HUES48 (cell line): ENCODE measurements at regions not wholly inside any gene's neighbourhood (a gene's known extent, or its start where the extent isn't known, plus 50 kb on each side); places are given as distances from the start of the nearest gene placed in this dataset.

ENCODE experiments used
- H3K27ac ChIP-seq: one replicate; pipeline ENCODE4 v1.7.0; 2013; ENCODE audit warnings: low read depth, low read length, inconsistent platforms
- H3K27me3 ChIP-seq: 2 replicates; pipeline ENCODE4 v1.6.1; 2013; ENCODE audit warnings: mild to moderate bottlenecking, low read length; ENCODE audit not compliant: control insufficient read depth, insufficient read depth
- H3K36me3 ChIP-seq: 2 replicates; pipeline ENCODE4 v1.6.1; 2013; ENCODE audit warnings: low read length; ENCODE audit not compliant: control insufficient read depth, insufficient read depth
- H3K4me1 ChIP-seq: 2 replicates; pipeline ENCODE4 v1.6.1; 2013; ENCODE audit warnings: mild to moderate bottlenecking, low read length; ENCODE audit not compliant: control insufficient read depth, insufficient read depth
- H3K4me3 ChIP-seq: 2 replicates; pipeline ENCODE4 v1.5.1; 2013; ENCODE audit warnings: mild to moderate bottlenecking, low read depth, low read length
- H3K9ac ChIP-seq: 2 replicates; pipeline ENCODE4 v1.6.1; 2013; ENCODE audit warnings: mild to moderate bottlenecking, low read depth, low read length, moderate library complexity
- H3K9me3 ChIP-seq: 2 replicates; pipeline ENCODE4 v1.6.1; 2013; ENCODE audit warnings: low read length; ENCODE audit not compliant: control insufficient read depth, insufficient read depth

DNA sequence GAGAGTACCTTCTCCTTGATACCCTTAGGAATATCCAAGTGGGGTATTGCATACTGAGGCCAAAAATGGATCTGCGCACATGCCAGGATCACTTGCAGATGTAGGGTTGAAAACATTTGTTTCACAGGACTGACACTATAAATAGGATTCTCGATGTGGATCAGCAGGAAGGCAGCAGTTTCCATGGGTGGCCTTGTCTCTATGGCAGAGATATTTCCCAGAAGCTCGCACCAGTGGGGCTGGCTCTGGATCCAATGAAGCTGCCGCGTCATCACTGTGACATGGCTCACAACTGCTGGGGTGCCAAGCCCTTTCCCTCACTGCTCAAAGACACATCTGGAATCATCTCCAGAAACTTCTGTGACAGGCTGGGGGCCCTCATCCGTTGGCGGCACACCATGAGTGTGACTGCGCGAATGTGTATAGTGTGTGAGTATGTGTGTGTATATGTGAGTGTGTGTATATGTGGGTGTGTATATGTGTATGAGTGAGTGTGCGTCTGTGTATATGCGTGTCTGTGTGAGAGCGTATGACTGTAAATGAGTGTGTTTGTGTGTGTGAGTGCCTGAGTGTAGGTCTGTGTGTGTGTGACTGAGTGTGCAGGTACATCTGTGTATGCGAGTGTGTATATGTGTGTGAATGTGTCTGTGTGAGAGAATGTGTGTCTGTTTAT lies 182.5 kb downstream of the GAS1 start:
- H3K27me3 ChIP-seq = no peaks in the 10 kb centered on the region
- no peaks in the 10 kb centered on the region for H3K36me3 ChIP-seq
- no peak overlapping the region for H3K27ac ChIP-seq
- no peak overlapping the region for H3K4me3 ChIP-seq
- no peak overlapping the region for H3K9ac ChIP-seq
- no peaks in the 10 kb centered on the region for H3K9me3 ChIP-seq
- peaks cover 11% of the 10 kb centered on the region; the same call in 1 of the 2 replicates for H3K4me1 ChIP-seq

DNA sequence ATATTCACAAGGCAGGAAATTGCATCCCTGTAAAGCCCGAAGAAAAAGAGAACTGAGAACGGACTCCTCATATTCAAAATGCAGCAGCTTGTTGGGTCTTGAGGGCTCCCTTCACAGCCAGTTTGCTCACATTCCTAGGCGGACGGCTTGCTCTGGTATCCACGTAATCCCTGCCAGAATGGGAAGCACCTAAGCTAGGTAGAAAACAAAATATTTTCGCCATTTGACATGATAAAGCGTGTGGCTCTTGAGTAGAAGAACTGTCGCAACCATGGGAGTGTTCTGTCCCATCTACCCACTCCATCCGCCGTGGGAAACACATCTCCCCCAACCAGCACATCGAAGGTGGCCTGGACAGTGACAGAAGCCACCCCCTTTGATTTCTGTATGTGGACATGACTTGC lies 183.1 kb downstream of the GAS1 start:
- H3K27me3 ChIP-seq = no peaks in the 10 kb centered on the region
- no peaks in the 10 kb centered on the region for H3K9me3 ChIP-seq
- no peaks in the 10 kb centered on the region for H3K36me3 ChIP-seq
- no peak overlapping the region for H3K27ac ChIP-seq
- H3K4me3 ChIP-seq = no peak overlapping the region
- no peak overlapping the region for H3K9ac ChIP-seq
- peaks cover 11% of the 10 kb centered on the region; the same call in 1 of the 2 replicates for H3K4me1 ChIP-seq

- H3K27me3 ChIP-seq = no peaks in the 10 kb centered on the region
- H3K36me3 ChIP-seq = no peaks in the 10 kb centered on the region
- no peak overlapping the region for H3K27ac ChIP-seq
- H3K4me1 ChIP-seq = peaks cover 11% of the 10 kb centered on the region; the same call in 1 of the 2 replicates
- no peaks in the 10 kb centered on the region for H3K9me3 ChIP-seq
- H3K9ac ChIP-seq = no peak overlapping the region
- no peak overlapping the region for H3K4me3 ChIP-seq
Observed at GRCh38 chr9:86763791-86764190, 183.5 kb downstream of the GAS1 start.

- no peaks in the 10 kb centered on the region for H3K27me3 ChIP-seq
- no peaks in the 10 kb centered on the region for H3K9me3 ChIP-seq
- no peaks in the 10 kb centered on the region for H3K4me1 ChIP-seq
- no peak overlapping the region for H3K4me3 ChIP-seq
- no peak overlapping the region for H3K9ac ChIP-seq
- H3K36me3 ChIP-seq = no peaks in the 10 kb centered on the region
- no peak overlapping the region for H3K27ac ChIP-seq
Observed at GRCh38 chr9:86757382-86757720, 190.0 kb downstream of the GAS1 start.

DNA sequence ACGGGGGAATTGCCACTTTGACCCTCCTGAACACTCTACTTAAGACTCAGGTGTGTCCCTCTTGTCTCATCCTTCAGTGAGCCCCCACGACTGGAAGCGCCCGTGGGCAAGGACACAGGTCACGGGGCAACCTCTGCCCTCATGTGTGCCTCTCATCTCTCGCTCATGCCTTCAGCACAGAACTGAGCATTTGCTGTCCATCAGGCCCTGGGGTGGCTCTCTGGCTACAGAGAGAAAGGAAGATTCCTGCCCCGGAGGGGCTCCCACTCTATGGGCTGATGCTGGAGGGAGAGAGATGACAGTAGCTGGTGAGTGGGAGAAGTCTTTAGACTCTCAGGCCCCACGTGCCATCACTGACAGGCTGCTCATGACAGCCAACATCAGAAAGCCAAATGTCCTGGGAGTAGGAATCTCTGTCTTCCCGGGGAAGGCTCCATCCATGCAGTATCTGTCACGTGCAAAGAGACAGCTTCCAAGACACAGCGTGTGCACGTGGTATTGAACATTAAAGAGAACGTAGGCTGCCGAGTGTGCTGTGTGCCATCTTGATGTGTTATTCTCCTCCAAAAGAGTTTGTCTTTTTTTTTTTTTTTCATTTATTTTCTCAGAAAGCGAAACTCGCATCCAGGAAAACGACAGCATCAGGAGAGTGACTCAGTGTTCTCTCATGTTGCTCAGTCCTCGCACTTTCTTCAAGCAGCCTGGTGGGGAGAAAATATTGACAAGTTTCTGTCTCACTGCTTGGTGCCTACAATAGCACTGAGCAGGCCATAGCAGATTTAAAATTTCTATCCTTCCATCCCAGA lies 190.5 kb downstream of the GAS1 start:
- no peak overlapping the region for H3K9ac ChIP-seq
- no peak overlapping the region for H3K27ac ChIP-seq
- H3K4me3 ChIP-seq = no peak overlapping the region
- H3K9me3 ChIP-seq = no peaks in the 10 kb centered on the region
- H3K36me3 ChIP-seq = no peaks in the 10 kb centered on the region
- H3K4me1 ChIP-seq = no peaks in the 10 kb centered on the region
- no peaks in the 10 kb centered on the region for H3K27me3 ChIP-seq

GRCh38 chr9:86755561-86755941 lies 191.8 kb downstream of the GAS1 start:
- Histone ChIP-seq H3K27ac (no peak overlapping the region), H3K4me3 (no peak overlapping the region), H3K36me3 (no peaks in the 10 kb centered on the region), H3K4me1 (no peaks in the 10 kb centered on the region), H3K9ac (no peak overlapping the region), H3K9me3 (no peaks in the 10 kb centered on the region), H3K27me3 (no peaks in the 10 kb centered on the region)

GRCh38 chr9:86754581-86755560 lies 192.4 kb downstream of the GAS1 start:
- Histone ChIP-seq H3K4me1 (no peaks in the 10 kb centered on the region), H3K9me3 (no peaks in the 10 kb centered on the region)

GRCh38 chr9:86753836-86754235 lies 193.5 kb downstream of the GAS1 start:
- Histone ChIP-seq H3K4me1 (no peaks in the 10 kb centered on the region), H3K9ac (no peak overlapping the region), H3K9me3 (no peaks in the 10 kb centered on the region)

More at GRCh38 chr9:86754581-86755560, 192.4 kb downstream of the GAS1 start:
- Histone ChIP-seq H3K36me3 (no peaks in the 10 kb centered on the region), H3K27me3 (no peaks in the 10 kb centered on the region), H3K4me3 (no peak overlapping the region), H3K9ac (no peak overlapping the region), H3K27ac (no peak overlapping the region)

DNA sequence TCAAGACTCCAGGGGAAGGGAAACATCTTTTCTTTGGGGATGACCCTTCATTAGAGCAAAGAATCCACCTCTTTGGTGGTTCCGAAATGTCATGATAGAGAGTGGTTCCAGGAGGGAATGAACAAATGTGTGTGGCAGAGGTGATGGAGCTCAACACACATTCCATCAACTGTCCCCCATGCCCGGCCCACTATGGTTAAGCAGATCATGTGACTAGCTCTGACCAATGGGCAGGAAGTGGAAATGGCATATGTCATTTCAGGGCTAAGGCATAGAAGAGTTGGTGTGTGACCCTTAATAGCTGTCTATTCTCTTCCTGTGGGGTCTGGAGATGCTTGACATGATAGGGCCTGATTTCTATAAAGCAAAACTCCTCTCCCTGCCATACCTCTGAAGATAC lies 194.6 kb downstream of the GAS1 start:
- H3K4me1 ChIP-seq = no peaks in the 10 kb centered on the region
- no peak overlapping the region for H3K27ac ChIP-seq
- H3K4me3 ChIP-seq = no peak overlapping the region
- H3K9ac ChIP-seq = no peak overlapping the region
- H3K36me3 ChIP-seq = no peaks in the 10 kb centered on the region
- H3K27me3 ChIP-seq = no peaks in the 10 kb centered on the region
- H3K9me3 ChIP-seq = no peaks in the 10 kb centered on the region

More at GRCh38 chr9:86753836-86754235, 193.5 kb downstream of the GAS1 start:
- Histone ChIP-seq H3K27ac (no peak overlapping the region), H3K27me3 (no peaks in the 10 kb centered on the region), H3K4me3 (no peak overlapping the region), H3K36me3 (no peaks in the 10 kb centered on the region)

DNA sequence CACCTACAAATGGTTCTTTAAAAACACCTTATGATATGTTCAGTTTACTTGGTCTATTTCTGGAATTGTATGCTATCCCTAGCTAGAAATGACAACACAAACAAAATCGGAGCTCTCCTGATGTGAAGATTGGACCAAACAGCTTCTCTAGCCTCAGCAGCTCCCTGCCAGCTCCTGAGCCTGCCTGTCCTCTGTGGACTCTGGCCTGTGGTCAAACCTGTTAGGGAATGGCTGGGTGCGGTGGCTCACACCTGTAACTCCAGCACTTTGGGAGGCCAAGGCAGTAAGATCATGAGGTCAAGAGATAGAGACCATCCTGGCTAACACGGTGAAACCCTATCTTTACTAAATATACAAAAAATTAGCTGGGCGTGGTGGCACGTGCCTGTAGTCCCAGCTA lies 195.3 kb downstream of the GAS1 start:
- H3K4me1 ChIP-seq = no peaks in the 10 kb centered on the region
- no peak overlapping the region for H3K9ac ChIP-seq
- H3K9me3 ChIP-seq = no peaks in the 10 kb centered on the region
- no peak overlapping the region for H3K4me3 ChIP-seq
- H3K36me3 ChIP-seq = no peaks in the 10 kb centered on the region
- no peaks in the 10 kb centered on the region for H3K27me3 ChIP-seq
- no peak overlapping the region for H3K27ac ChIP-seq
